ENCODE measurements at regions not wholly inside any gene's neighbourhood (a gene's known extent, or its start where the extent isn't known, plus 50 kb on each side); places are given as distances from the start of the nearest gene placed in this dataset.

GRCh38 chr5:173800340-173800739 lies 87.8 kb upstream of the CPEB4 start:
- DNase-seq (ENCODE audit: low read depth, low spot score) = no peak

DNA sequence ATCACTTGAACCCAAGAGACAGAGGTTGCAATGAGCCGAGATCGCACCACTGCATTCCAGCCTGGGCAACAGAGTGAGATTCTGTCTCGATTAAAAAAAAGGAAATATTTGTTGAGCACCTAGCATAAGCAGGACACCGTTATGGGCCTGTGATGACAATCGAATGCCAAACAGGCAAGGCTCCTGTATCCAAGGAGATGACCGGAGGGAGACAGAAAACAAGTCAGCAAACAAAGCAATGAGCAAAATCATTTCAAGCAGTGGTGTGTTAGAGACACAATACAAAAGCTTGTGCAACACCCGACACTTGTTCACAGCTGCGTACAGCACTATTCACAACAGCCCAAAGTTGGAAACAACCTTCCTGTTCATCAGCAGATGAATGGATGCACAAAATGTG lies 87.1 kb upstream of the CPEB4 start:
- no peak for DNase-seq (ENCODE audit: low read depth, low spot score)

GRCh38 chr5:173802670-173803165 lies 85.4 kb upstream of the CPEB4 start:
- DNase-seq (ENCODE audit: low read depth, low spot score) = no peak

DNA sequence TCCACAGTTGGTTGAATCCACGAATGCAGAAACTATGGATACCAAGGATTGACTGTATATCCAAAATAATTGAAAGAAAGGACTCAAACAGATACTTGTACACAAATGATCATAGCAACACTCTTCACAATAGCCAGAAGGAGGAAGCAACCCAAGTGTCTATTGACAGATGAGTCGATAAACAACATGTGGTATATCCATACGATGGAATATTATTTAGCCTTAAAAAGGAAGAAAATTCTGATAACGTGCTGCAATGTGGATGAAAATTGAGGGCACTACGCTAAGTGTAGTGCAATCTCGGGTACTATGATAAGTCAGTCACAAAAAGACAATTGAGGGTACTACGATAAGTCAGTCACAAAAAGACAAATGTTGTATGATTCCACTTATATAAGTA lies 83.6 kb upstream of the CPEB4 start:
- DNase-seq (ENCODE audit: low read depth, low spot score) = no peak

GRCh38 chr5:173806270-173807035 lies 81.7 kb upstream of the CPEB4 start:
- DNase-seq (ENCODE audit: low read depth, low spot score) = no peak

- DNase-seq (ENCODE audit: low read depth, low spot score) = no peak
These were observed 80.9 kb upstream of the CPEB4 start for GRCh38 chr5:173807181-173807655.

GRCh38 chr5:173808079-173808808 lies 79.9 kb upstream of the CPEB4 start:
- no peak for DNase-seq (ENCODE audit: low read depth, low spot score)

- DNase-seq (ENCODE audit: low read depth, low spot score) = no peak
These were observed 79.1 kb upstream of the CPEB4 start for GRCh38 chr5:173809014-173809413.

GRCh38 chr5:173812811-173813550 lies 75.2 kb upstream of the CPEB4 start:
- no peak for DNase-seq (ENCODE audit: low read depth, low spot score)

DNA sequence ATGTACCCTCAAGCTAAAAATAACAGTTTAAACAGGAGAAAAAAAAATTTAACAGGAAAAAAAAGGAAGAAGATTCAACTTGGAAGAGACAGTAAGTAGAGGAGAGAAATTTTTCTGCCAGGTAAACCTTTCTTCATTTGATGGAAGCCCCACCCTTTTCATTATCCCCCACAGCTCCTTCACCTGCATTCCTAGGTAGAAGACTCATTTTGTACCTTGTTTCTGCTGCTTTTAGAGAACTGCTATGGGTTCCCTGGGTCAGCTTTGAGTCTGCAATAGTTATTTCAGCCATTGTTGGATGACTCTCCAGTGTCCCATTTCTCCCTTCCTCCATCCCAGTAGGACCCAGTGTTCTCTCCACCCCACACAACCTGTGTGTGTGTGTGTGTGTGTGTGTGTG lies 74.1 kb upstream of the CPEB4 start:
- no peak for DNase-seq (ENCODE audit: low read depth, low spot score)

DNA sequence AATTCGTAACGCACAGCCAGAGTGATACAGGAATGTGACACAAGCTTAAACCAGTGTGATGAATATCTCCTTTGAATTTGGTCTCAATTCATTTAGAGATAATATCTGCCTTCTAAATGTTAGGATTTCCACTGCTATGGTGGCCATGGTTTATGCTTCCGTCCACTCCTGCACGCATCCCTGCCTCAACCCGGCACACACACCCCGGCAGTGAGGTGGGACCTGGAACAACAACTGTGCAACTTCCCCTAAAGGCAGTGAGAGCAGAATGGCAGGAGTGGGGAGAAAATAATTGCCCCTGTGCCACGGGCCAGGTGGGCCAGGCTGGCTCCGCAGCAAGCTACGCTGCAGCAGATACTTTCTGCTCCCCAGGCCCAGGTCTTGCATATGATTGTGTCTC lies 72.6 kb upstream of the CPEB4 start:
- no peak for DNase-seq (ENCODE audit: low read depth, low spot score)

DNA sequence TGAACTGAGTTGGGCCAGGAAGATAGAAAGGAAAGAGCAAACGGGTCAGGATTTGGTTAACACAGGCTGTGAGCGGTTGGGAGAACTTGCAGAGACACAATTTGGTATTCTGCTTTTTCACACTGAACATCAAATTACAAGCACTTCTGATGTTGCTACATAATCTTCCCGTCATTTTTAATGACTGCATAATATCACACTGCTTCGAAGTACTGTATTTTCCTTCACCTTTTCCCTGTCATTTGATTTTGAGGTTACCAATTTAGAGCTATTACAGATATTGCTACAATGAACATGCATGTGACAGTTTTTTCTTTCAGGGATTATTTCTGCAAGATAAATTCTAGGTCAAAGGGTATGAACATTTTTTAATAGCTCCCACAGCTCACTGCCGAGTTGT lies 71.4 kb upstream of the CPEB4 start:
- no peak for DNase-seq (ENCODE audit: low read depth, low spot score)

DNA sequence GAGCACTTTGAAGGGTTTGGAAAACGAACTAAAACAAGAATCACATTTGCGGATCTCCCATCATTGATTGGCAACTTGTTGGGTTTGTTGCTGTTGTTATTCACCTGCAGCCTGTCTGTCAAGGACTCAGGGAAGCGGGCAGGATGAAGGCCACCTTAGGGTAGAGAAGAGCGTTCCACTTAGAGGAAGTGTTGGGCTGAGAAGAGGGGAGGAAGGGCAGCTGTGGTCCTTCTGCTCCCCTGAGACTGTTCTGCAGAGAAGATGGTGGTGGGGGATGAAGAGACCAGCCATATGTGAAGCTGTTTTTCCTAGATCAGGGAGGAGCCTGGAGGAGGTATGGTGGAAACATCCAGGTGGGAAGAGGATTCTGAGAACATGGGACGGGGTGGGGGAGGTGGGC lies 70.6 kb upstream of the CPEB4 start:
- DNase-seq (ENCODE audit: low read depth, low spot score) = no peak

DNA sequence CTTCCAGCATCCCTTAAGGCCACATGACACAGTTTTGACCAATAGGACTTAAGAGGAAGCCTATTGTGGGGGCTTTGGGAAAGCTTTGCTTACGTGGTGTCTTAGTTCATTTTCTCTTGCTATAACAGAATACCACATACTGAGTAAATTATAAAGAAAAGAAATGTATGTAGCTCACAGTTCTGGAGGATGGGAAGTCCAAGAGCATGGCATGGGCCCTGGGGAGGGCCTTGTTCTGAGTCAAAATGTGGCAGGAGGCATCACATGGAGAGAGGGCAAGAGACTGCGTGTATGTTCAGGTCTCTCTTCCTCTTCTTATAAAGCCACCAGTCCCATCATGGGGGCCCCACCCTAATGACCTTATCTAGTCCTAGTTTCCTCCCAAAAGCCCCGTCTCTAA lies 68.6 kb upstream of the CPEB4 start:
- no peak for DNase-seq (ENCODE audit: low read depth, low spot score)

DNA sequence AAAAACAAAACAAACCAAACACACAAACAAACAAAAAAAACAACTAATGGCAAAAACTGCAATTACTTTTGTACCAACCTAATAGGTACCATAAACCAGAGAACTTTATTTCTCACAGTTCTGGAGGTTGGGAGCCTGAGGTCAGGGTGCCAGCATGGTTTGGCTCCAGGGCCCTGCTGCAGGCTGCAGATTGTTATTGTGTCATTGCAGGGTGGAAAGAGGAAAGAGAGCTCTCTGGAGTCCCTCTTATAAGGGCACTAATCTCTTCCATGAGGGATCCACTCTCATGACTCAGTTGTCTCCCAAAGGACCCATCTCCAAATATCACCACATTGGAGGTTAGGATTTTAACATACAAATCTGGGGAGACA lies 64.9 kb upstream of the CPEB4 start:
- no peak for DNase-seq (ENCODE audit: low read depth, low spot score)

GRCh38 chr5:173823721-173824567 lies 64.2 kb upstream of the CPEB4 start:
- DNase-seq (ENCODE audit: low read depth, low spot score) = peak; percentile 40

DNA sequence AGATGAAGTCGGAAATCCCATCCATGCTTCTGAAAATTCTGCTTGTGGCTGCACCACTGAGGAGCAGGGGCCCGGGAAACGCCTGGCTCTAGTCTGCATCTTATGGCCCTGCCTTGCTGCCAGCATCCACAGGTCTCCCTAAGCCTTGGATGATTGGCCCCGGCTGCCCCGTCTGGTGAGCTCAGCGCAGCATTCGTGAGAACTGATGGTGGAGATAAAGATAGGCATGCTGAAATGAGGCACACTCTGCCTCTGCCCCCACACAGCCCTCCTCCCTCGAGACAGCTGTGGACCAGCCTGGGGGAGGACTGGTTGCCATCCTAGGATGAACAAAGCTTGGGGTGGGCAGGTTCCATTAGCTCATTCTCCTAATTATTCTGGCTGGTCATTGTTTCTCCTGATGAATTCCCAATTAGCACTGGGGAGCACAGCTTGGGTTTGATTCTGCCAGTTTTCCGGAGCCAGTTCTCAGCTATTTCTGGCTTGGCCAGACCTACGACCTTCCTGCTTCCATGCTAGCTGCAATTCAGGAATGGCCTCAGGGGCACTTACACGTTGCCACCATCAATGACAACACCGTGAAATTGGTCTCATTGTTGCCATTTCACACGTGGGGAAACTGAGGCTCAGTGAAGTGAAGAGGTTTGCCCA lies 62.8 kb upstream of the CPEB4 start:
- DNase-seq (ENCODE audit: low read depth, low spot score) = no peak

DNA sequence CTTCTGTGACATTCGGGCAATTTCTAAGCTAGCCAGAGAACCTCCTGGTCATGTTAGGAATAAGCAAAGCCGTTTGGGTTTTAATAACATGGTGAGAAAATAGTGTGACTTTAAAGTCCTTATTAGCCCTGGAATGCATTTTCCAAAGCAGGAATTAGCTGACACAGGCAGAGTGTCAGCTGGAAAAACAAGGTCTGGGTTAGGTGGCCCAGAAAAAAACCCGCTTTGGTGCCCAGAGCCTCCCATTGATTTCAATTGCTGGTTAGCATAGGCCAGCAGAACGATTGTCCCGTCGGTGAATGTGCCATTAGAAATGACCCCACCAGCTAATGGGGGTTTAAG lies 62.1 kb upstream of the CPEB4 start:
- no peak for DNase-seq (ENCODE audit: low read depth, low spot score)

DNA sequence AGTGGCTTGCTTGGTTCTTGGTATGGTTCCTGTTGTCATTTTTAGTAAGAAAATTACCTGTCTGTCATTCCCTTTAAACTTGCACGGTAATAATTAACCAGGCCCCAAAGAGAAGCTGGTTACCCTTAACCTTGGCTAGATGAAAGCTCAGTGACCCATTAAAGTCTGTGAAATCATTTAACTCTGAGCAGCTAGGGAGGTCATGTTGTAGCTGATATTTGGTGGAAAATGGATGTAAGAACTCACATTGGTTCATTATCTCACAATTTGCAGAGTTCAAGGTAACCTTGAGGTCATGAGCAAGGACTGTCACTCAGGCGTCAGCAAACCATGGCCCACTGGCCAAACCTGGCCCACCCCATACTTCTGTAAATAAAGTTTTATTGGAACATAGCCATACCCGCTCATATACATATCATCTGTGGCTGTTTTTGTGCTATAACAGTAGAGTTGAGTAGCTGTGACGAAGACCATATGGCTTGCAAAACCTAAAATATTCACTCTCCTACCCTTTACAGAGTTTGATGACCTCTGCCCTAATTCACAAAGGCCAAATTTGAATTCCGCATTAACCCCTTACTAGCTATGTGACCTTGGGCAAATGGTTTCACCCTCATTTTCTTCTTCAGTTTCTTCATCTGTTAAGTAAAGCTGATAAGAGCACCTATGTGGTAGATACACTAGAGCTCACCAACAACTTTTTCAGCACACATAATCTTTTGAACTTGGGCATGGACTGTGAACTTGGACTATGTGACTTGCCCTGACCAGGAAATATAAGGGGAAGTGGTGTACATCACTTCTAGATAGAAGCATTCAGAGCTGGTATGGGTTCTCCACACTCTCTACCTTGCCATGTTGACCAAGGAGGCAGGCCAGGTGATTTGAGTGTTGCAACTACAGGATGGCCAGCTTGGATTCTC lies 61.5 kb upstream of the CPEB4 start:
- no peak for DNase-seq (ENCODE audit: low read depth, low spot score)

- no peak for DNase-seq (ENCODE audit: low read depth, low spot score)
These were observed 59.2 kb upstream of the CPEB4 start for GRCh38 chr5:173828952-173829351.
